ENCODE measurements at regions not wholly inside any gene's neighbourhood (a gene's known extent, or its start where the extent isn't known, plus 50 kb on each side); places are given as distances from the start of the nearest gene placed in this dataset.

GRCh38 chr2:220493871-220494525 is 866.6 kb downstream of the SLC4A3 start:
- no peaks in the 10 kb centered on the region for H3K27me3 Mint-ChIP-seq
- H3K27ac Mint-ChIP-seq: no peak overlapping the region
- intact Hi-C loops (cut with micrococcal nuclease): no loop called here
- no peaks in the 10 kb centered on the region for H3K36me3 Mint-ChIP-seq (ENCODE audit: low read depth)
- no peaks in the 10 kb centered on the region for H3K4me1 Mint-ChIP-seq (ENCODE audit: low read depth)
- no peak overlapping the region for H3K4me3 Mint-ChIP-seq
- peaks cover under 1% of the 10 kb centered on the region for H3K9me3 Mint-ChIP-seq

GRCh38 chr2:220496513-220496912 is 869.1 kb downstream of the SLC4A3 start:
- H3K36me3 Mint-ChIP-seq (ENCODE audit: low read depth): no peaks in the 10 kb centered on the region
- H3K4me1 Mint-ChIP-seq (ENCODE audit: low read depth): no peaks in the 10 kb centered on the region
- H3K4me3 Mint-ChIP-seq: no peak overlapping the region
- intact Hi-C loops (cut with micrococcal nuclease): no loop called here
- H3K27me3 Mint-ChIP-seq: no peaks in the 10 kb centered on the region
- H3K27ac Mint-ChIP-seq: no peak overlapping the region
- H3K9me3 Mint-ChIP-seq: peaks cover 7% of the 10 kb centered on the region

- intact Hi-C loops (cut with micrococcal nuclease): no loop called here
- H3K4me1 Mint-ChIP-seq (ENCODE audit: low read depth): no peaks in the 10 kb centered on the region
- no peaks in the 10 kb centered on the region for H3K36me3 Mint-ChIP-seq (ENCODE audit: low read depth)
- H3K27ac Mint-ChIP-seq: no peak overlapping the region
- no peak overlapping the region for H3K4me3 Mint-ChIP-seq
- H3K9me3 Mint-ChIP-seq: peaks cover 13% of the 10 kb centered on the region
- no peaks in the 10 kb centered on the region for H3K27me3 Mint-ChIP-seq
Measured at GRCh38 chr2:220499225-220499624, 871.8 kb downstream of the SLC4A3 start.

GRCh38 chr2:220502539-220502938 is 875.1 kb downstream of the SLC4A3 start:
- no peak overlapping the region for H3K4me3 Mint-ChIP-seq
- intact Hi-C loops (cut with micrococcal nuclease): no loop called here

GRCh38 chr2:220503431-220503830 is 876.0 kb downstream of the SLC4A3 start:
- no peaks in the 10 kb centered on the region for H3K4me1 Mint-ChIP-seq (ENCODE audit: low read depth)

More at GRCh38 chr2:220502539-220502938, 875.1 kb downstream of the SLC4A3 start:
- H3K27me3 Mint-ChIP-seq: no peaks in the 10 kb centered on the region
- peaks cover 13% of the 10 kb centered on the region for H3K9me3 Mint-ChIP-seq
- no peaks in the 10 kb centered on the region for H3K4me1 Mint-ChIP-seq (ENCODE audit: low read depth)
- H3K27ac Mint-ChIP-seq: no peak overlapping the region
- no peaks in the 10 kb centered on the region for H3K36me3 Mint-ChIP-seq (ENCODE audit: low read depth)

GRCh38 chr2:220504938-220505503 is 877.6 kb downstream of the SLC4A3 start:
- no peaks in the 10 kb centered on the region for H3K4me1 Mint-ChIP-seq (ENCODE audit: low read depth)

More at GRCh38 chr2:220503431-220503830, 876.0 kb downstream of the SLC4A3 start:
- no peak overlapping the region for H3K4me3 Mint-ChIP-seq
- H3K27ac Mint-ChIP-seq: no peak overlapping the region
- no peaks in the 10 kb centered on the region for H3K27me3 Mint-ChIP-seq
- intact Hi-C loops (cut with micrococcal nuclease): no loop called here
- H3K36me3 Mint-ChIP-seq (ENCODE audit: low read depth): no peaks in the 10 kb centered on the region
- peaks cover 13% of the 10 kb centered on the region for H3K9me3 Mint-ChIP-seq

GRCh38 chr2:220506466-220506865 is 879.0 kb downstream of the SLC4A3 start:
- intact Hi-C loops (cut with micrococcal nuclease): no loop called here
- no peak overlapping the region for H3K4me3 Mint-ChIP-seq
- H3K9me3 Mint-ChIP-seq: peaks cover 6% of the 10 kb centered on the region
- H3K36me3 Mint-ChIP-seq (ENCODE audit: low read depth): no peaks in the 10 kb centered on the region
- H3K27ac Mint-ChIP-seq: no peak overlapping the region
- no peaks in the 10 kb centered on the region for H3K4me1 Mint-ChIP-seq (ENCODE audit: low read depth)
- H3K27me3 Mint-ChIP-seq: no peaks in the 10 kb centered on the region

More at GRCh38 chr2:220504938-220505503, 877.6 kb downstream of the SLC4A3 start:
- Mint-ChIP-seq H3K36me3 (ENCODE audit: low read depth) (no peaks in the 10 kb centered on the region), H3K4me3 (no peak overlapping the region), H3K27me3 (no peaks in the 10 kb centered on the region), H3K9me3 (peaks cover 13% of the 10 kb centered on the region), H3K27ac (no peak overlapping the region)
- intact Hi-C loops (cut with micrococcal nuclease): no loop called here

GRCh38 chr2:220509096-220509757 is 881.8 kb downstream of the SLC4A3 start:
- Mint-ChIP-seq H3K9me3 (no peaks in the 10 kb centered on the region), H3K4me1 (ENCODE audit: low read depth) (no peaks in the 10 kb centered on the region), H3K27ac (no peak overlapping the region), H3K4me3 (no peak overlapping the region), H3K36me3 (ENCODE audit: low read depth) (no peaks in the 10 kb centered on the region), H3K27me3 (no peaks in the 10 kb centered on the region)
- intact Hi-C loops (cut with micrococcal nuclease): no loop called here

GRCh38 chr2:220509966-220510365 is 882.5 kb downstream of the SLC4A3 start:
- Mint-ChIP-seq H3K4me1 (ENCODE audit: low read depth) (no peaks in the 10 kb centered on the region), H3K27me3 (no peaks in the 10 kb centered on the region), H3K36me3 (ENCODE audit: low read depth) (no peaks in the 10 kb centered on the region), H3K4me3 (no peak overlapping the region), H3K9me3 (no peaks in the 10 kb centered on the region), H3K27ac (no peak overlapping the region)
- intact Hi-C loops (cut with micrococcal nuclease): no loop called here

- Mint-ChIP-seq H3K36me3 (ENCODE audit: low read depth) (no peaks in the 10 kb centered on the region), H3K9me3 (no peaks in the 10 kb centered on the region), H3K27ac (no peak overlapping the region), H3K4me1 (ENCODE audit: low read depth) (no peaks in the 10 kb centered on the region), H3K4me3 (no peak overlapping the region), H3K27me3 (no peaks in the 10 kb centered on the region)
- intact Hi-C loops (cut with micrococcal nuclease): no loop called here
Measured at GRCh38 chr2:220510668-220511067, 883.2 kb downstream of the SLC4A3 start.

- Mint-ChIP-seq H3K4me3 (no peak overlapping the region), H3K27me3 (no peaks in the 10 kb centered on the region), H3K27ac (no peak overlapping the region), H3K9me3 (no peaks in the 10 kb centered on the region), H3K4me1 (ENCODE audit: low read depth) (no peaks in the 10 kb centered on the region), H3K36me3 (ENCODE audit: low read depth) (no peaks in the 10 kb centered on the region)
- intact Hi-C loops (cut with micrococcal nuclease): no loop called here
Measured at GRCh38 chr2:220512419-220512818, 885.0 kb downstream of the SLC4A3 start.

- intact Hi-C loops (cut with micrococcal nuclease): no loop called here
- Mint-ChIP-seq H3K36me3 (ENCODE audit: low read depth) (no peaks in the 10 kb centered on the region), H3K9me3 (no peaks in the 10 kb centered on the region), H3K27ac (no peak overlapping the region), H3K27me3 (no peaks in the 10 kb centered on the region), H3K4me1 (ENCODE audit: low read depth) (no peaks in the 10 kb centered on the region), H3K4me3 (no peak overlapping the region)
Measured at GRCh38 chr2:220513573-220514288, 886.3 kb downstream of the SLC4A3 start.

GRCh38 chr2:220521551-220521950 is 894.1 kb downstream of the SLC4A3 start:
- H3K4me1 Mint-ChIP-seq (ENCODE audit: low read depth): no peaks in the 10 kb centered on the region
- no peak overlapping the region for H3K4me3 Mint-ChIP-seq
- intact Hi-C loops (cut with micrococcal nuclease): no loop called here
- H3K9me3 Mint-ChIP-seq: no peaks in the 10 kb centered on the region
- H3K36me3 Mint-ChIP-seq (ENCODE audit: low read depth): no peaks in the 10 kb centered on the region
- H3K27ac Mint-ChIP-seq: no peak overlapping the region
- no peaks in the 10 kb centered on the region for H3K27me3 Mint-ChIP-seq

GRCh38 chr2:220528180-220528675 is 900.8 kb downstream of the SLC4A3 start:
- no peak overlapping the region for H3K4me3 Mint-ChIP-seq
- intact Hi-C loops (cut with micrococcal nuclease): no loop called here
- peaks cover 28% of the 10 kb centered on the region for H3K9me3 Mint-ChIP-seq
- no peaks in the 10 kb centered on the region for H3K36me3 Mint-ChIP-seq (ENCODE audit: low read depth)
- H3K27ac Mint-ChIP-seq: no peak overlapping the region
- no peaks in the 10 kb centered on the region for H3K4me1 Mint-ChIP-seq (ENCODE audit: low read depth)
- H3K27me3 Mint-ChIP-seq: no peaks in the 10 kb centered on the region
